ENCODE measurements at regions not wholly inside any gene's neighbourhood (a gene's known extent, or its start where the extent isn't known, plus 50 kb on each side); places are given as distances from the start of the nearest gene placed in this dataset.

DNA sequence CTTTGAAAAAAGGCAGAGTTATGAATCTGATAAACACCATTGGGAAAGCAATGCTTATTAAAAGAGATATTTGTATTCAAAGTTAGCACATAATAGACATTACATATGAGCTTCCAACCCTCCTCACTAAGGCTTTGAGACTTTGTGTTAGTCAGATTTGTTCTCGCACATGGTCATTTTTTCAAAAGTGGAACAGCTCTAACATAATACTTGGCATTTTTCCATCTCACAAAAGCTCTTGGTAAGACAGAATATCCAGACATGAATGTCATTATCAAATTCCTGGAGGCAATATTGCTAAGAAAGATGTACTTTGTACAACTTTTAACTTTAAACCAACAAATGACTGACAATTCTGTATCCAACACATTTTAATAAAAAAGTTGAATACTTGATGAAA is 292.4 kb upstream of the SMIM30 start:
- 94% methylated on average over 1 of the region's 1 CpG for WGBS
- H3K9ac ChIP-seq (ENCODE audit: low read depth in 1 of 2, low read length in 2 of 2), result no peak overlapping the region
- TF ChIP-seq EGR1 (IDR thresholded peaks at IDR 0.05; ENCODE audit: low read depth in 2 of 2) (no peak), TAF1 (conservative IDR thresholded peaks at IDR 0.05) (no peak), HNF4A (conservative IDR thresholded peaks at IDR 0.05) (no peak), RXRA (IDR thresholded peaks at IDR 0.05) (no peak), GABPA (IDR thresholded peaks at IDR 0.05 in 1 of 2, conservative IDR thresholded peaks at IDR 0.05 in 1 of 2) (no peak), HNF4G (IDR thresholded peaks at IDR 0.05) (no peak), SP1 (IDR thresholded peaks at IDR 0.05) (no peak), RAD21 (IDR thresholded peaks at IDR 0.05) (no peak)
- TF ChIP-seq, protein P1, sequence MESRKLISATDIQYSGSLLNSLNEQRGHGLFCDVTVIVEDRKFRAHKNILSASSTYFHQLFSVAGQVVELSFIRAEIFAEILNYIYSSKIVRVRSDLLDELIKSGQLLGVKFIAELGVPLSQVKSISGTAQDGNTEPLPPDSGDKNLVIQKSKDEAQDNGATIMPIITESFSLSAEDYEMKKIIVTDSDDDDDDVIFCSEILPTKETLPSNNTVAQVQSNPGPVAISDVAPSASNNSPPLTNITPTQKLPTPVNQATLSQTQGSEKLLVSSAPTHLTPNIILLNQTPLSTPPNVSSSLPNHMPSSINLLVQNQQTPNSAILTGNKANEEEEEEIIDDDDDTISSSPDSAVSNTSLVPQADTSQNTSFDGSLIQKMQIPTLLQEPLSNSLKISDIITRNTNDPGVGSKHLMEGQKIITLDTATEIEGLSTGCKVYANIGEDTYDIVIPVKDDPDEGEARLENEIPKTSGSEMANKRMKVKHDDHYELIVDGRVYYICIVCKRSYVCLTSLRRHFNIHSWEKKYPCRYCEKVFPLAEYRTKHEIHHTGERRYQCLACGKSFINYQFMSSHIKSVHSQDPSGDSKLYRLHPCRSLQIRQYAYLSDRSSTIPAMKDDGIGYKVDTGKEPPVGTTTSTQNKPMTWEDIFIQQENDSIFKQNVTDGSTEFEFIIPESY (IDR thresholded peaks at IDR 0.05), result no peak
- DNase-seq (ENCODE audit: low spot score), result no peak
- H3K9me3 ChIP-seq (ENCODE audit: control insufficient read depth in 4 of 4, low read length in 3 of 4), result no peaks in the 10 kb centered on the region
- H3K27ac ChIP-seq (ENCODE audit: low read depth in 1 of 2, low read length in 2 of 2), result no peak overlapping the region
- no peak overlapping the region for H3K4me3 ChIP-seq (ENCODE audit: low read depth in 1 of 3, low read length in 3 of 3)
- H3K36me3 ChIP-seq (ENCODE audit: control insufficient read depth in 4 of 4, insufficient read depth in 3 of 4, low read depth in 1 of 4, low read length in 3 of 4), result no peaks in the 10 kb centered on the region
- H3K4me1 ChIP-seq (ENCODE audit: control insufficient read depth in 4 of 4, insufficient read depth in 4 of 4, low read length in 3 of 4), result no peaks in the 10 kb centered on the region
- H3K27me3 ChIP-seq (ENCODE audit: control insufficient read depth in 4 of 4, insufficient read depth in 4 of 4, low read length in 3 of 4), result no peaks in the 10 kb centered on the region

DNA sequence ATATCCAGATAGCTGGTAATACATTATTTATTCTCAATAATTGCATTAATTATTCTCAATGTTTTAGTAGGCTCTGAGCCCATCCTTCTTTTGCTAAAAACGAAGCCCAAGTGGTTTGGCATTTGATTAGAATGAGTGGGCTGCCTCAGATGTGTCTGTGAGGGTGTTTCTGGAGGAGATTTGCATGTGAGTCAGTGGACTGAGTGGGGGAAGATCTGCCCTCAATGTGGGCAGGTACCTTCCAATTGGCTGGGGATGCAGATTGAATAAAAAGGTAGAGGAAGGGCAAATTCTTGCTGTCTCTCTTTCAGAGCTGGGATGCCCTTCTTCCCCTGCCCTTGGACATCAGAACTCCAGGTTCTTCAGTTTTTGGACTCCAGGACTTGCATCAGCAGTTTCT is 290.6 kb upstream of the SMIM30 start:
- Histone ChIP-seq H3K4me3 (ENCODE audit: low read depth in 1 of 3, low read length in 3 of 3) (no peak overlapping the region), H3K27ac (ENCODE audit: low read depth in 1 of 2, low read length in 2 of 2) (no peak overlapping the region), H3K9me3 (ENCODE audit: control insufficient read depth in 4 of 4, low read length in 3 of 4) (no peaks in the 10 kb centered on the region), H3K36me3 (ENCODE audit: control insufficient read depth in 4 of 4, insufficient read depth in 3 of 4, low read depth in 1 of 4, low read length in 3 of 4) (no peaks in the 10 kb centered on the region), H3K27me3 (ENCODE audit: control insufficient read depth in 4 of 4, insufficient read depth in 4 of 4, low read length in 3 of 4) (no peaks in the 10 kb centered on the region), H3K9ac (ENCODE audit: low read depth in 1 of 2, low read length in 2 of 2) (no peak overlapping the region), H3K4me1 (ENCODE audit: control insufficient read depth in 4 of 4, insufficient read depth in 4 of 4, low read length in 3 of 4) (no peaks in the 10 kb centered on the region)
- no peak for DNase-seq (ENCODE audit: low spot score)
- 66% methylated on average over 1 of the region's 1 CpG for WGBS
- TF ChIP-seq SP1 (IDR thresholded peaks at IDR 0.05) (no peak), FOXA2 (IDR thresholded peaks at IDR 0.05) (no peak), YY1 (IDR thresholded peaks at IDR 0.05) (no peak), RXRA (IDR thresholded peaks at IDR 0.05) (no peak), JUND (IDR thresholded peaks at IDR 0.05) (no peak), EGR1 (IDR thresholded peaks at IDR 0.05; ENCODE audit: low read depth in 2 of 2) (no peak), RAD21 (IDR thresholded peaks at IDR 0.05) (no peak)
- TF ChIP-seq, protein P2, sequence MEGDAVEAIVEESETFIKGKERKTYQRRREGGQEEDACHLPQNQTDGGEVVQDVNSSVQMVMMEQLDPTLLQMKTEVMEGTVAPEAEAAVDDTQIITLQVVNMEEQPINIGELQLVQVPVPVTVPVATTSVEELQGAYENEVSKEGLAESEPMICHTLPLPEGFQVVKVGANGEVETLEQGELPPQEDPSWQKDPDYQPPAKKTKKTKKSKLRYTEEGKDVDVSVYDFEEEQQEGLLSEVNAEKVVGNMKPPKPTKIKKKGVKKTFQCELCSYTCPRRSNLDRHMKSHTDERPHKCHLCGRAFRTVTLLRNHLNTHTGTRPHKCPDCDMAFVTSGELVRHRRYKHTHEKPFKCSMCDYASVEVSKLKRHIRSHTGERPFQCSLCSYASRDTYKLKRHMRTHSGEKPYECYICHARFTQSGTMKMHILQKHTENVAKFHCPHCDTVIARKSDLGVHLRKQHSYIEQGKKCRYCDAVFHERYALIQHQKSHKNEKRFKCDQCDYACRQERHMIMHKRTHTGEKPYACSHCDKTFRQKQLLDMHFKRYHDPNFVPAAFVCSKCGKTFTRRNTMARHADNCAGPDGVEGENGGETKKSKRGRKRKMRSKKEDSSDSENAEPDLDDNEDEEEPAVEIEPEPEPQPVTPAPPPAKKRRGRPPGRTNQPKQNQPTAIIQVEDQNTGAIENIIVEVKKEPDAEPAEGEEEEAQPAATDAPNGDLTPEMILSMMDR (IDR thresholded peaks at IDR 0.05; ENCODE audit: low read depth, low read length, missing input control), result no peak

DNA sequence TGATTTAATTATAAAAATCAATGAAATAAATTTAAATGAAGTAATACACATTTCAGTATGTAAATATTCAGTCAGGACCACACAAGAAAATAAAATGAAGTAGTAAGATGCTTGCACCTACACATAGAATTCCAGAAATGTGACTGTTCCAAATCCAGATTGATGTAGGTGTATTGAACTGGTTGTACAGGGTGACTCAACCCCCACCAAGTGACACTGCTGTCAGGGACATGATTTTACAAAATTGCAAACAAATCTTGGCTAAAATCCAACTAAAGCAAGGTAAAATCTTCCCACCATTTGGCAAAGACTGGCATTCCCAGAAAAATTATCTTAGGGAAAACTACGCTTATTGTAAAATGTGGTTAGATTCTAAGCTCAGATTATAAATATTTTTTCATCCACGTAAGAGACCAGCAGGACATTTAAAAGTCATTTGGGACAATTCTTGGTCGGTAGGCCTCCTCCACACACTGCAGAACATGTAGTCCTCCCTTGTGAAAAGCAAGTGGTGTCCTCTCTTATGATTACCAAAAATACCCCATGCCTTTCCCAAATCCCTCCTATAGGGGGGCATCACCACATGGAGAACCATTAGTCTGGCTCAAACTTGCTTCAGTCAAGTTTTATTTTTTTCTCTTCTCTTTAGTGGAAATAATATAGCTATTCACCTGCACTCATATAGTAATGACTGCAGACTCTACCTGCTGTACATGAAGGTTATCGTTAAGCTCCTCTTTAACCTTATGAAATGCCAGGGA is 287.1 kb upstream of the SMIM30 start:
- H3K9me3 ChIP-seq (ENCODE audit: control insufficient read depth in 4 of 4, low read length in 3 of 4), result no peaks in the 10 kb centered on the region
- no peak overlapping the region for H3K9ac ChIP-seq (ENCODE audit: low read depth in 1 of 2, low read length in 2 of 2)
- no peak overlapping the region for H3K4me3 ChIP-seq (ENCODE audit: low read depth in 1 of 3, low read length in 3 of 3)
- no peak overlapping the region for H3K27ac ChIP-seq (ENCODE audit: low read depth in 1 of 2, low read length in 2 of 2)
- 89% methylated on average over 4 of the region's 4 CpGs for WGBS
- TF ChIP-seq, protein P3, sequence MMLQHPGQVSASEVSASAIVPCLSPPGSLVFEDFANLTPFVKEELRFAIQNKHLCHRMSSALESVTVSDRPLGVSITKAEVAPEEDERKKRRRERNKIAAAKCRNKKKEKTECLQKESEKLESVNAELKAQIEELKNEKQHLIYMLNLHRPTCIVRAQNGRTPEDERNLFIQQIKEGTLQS (IDR thresholded peaks at IDR 0.05), result no peak
- TF ChIP-seq HNF4A (conservative IDR thresholded peaks at IDR 0.05), result no peak
- no peak for TF ChIP-seq RAD21 (IDR thresholded peaks at IDR 0.05)
- TF ChIP-seq FOXA1 (IDR thresholded peaks at IDR 0.05), result no peak
- TF ChIP-seq NR2F2 (IDR thresholded peaks at IDR 0.05), result no peak
- TF ChIP-seq, protein P4, sequence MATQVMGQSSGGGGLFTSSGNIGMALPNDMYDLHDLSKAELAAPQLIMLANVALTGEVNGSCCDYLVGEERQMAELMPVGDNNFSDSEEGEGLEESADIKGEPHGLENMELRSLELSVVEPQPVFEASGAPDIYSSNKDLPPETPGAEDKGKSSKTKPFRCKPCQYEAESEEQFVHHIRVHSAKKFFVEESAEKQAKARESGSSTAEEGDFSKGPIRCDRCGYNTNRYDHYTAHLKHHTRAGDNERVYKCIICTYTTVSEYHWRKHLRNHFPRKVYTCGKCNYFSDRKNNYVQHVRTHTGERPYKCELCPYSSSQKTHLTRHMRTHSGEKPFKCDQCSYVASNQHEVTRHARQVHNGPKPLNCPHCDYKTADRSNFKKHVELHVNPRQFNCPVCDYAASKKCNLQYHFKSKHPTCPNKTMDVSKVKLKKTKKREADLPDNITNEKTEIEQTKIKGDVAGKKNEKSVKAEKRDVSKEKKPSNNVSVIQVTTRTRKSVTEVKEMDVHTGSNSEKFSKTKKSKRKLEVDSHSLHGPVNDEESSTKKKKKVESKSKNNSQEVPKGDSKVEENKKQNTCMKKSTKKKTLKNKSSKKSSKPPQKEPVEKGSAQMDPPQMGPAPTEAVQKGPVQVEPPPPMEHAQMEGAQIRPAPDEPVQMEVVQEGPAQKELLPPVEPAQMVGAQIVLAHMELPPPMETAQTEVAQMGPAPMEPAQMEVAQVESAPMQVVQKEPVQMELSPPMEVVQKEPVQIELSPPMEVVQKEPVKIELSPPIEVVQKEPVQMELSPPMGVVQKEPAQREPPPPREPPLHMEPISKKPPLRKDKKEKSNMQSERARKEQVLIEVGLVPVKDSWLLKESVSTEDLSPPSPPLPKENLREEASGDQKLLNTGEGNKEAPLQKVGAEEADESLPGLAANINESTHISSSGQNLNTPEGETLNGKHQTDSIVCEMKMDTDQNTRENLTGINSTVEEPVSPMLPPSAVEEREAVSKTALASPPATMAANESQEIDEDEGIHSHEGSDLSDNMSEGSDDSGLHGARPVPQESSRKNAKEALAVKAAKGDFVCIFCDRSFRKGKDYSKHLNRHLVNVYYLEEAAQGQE (IDR thresholded peaks at IDR 0.05), result no peak
- no peak for TF ChIP-seq HNF4G (IDR thresholded peaks at IDR 0.05)
- TF ChIP-seq EGR1 (IDR thresholded peaks at IDR 0.05; ENCODE audit: low read depth in 2 of 2), result no peak
- no peak for TF ChIP-seq GABPA (IDR thresholded peaks at IDR 0.05 in 1 of 2, conservative IDR thresholded peaks at IDR 0.05 in 1 of 2)
- no peak for TF ChIP-seq FOXA2 (IDR thresholded peaks at IDR 0.05)
- no peak for TF ChIP-seq RXRA (IDR thresholded peaks at IDR 0.05)
- no peak for DNase-seq (ENCODE audit: low spot score)
- no peaks in the 10 kb centered on the region for H3K27me3 ChIP-seq (ENCODE audit: control insufficient read depth in 4 of 4, insufficient read depth in 4 of 4, low read length in 3 of 4)
- H3K4me1 ChIP-seq (ENCODE audit: control insufficient read depth in 4 of 4, insufficient read depth in 4 of 4, low read length in 3 of 4), result no peaks in the 10 kb centered on the region
- no peaks in the 10 kb centered on the region for H3K36me3 ChIP-seq (ENCODE audit: control insufficient read depth in 4 of 4, insufficient read depth in 3 of 4, low read depth in 1 of 4, low read length in 3 of 4)

Measured in liver (tissue), 8 donors.